ENCODE measurements at regions not wholly inside any gene's neighbourhood (a gene's known extent, or its start where the extent isn't known, plus 50 kb on each side); places are given as distances from the start of the nearest gene placed in this dataset.

GRCh38 chr5:164376843-164377242, 871.4 kb downstream of the MAT2B start:
- peak in 1 of 3 donors; percentile 26 for DNase-seq

GRCh38 chr5:164377746-164378145, 872.3 kb downstream of the MAT2B start:
- no peak for DNase-seq

- no peak for DNase-seq
Observed at GRCh38 chr5:164383662-164384061, 878.2 kb downstream of the MAT2B start.

- no peak for DNase-seq
Observed at GRCh38 chr5:164392531-164392930, 887.1 kb downstream of the MAT2B start.

GRCh38 chr5:164394686-164395194, 889.3 kb downstream of the MAT2B start:
- DNase-seq = no peak

- DNase-seq = no peak
Observed at GRCh38 chr5:164412531-164412930, 907.1 kb downstream of the MAT2B start.

- no peak for DNase-seq
Observed at GRCh38 chr5:164420161-164420560, 914.7 kb downstream of the MAT2B start.

- peak in 1 of 3 donors; percentile 10 for DNase-seq
Observed at GRCh38 chr5:164422400-164422799, 917.0 kb downstream of the MAT2B start.

- peak in 1 of 3 donors; percentile 32 for DNase-seq
Observed at GRCh38 chr5:164431634-164432304, 926.4 kb downstream of the MAT2B start.

- peak in 1 of 3 donors; percentile 63 for DNase-seq
Observed at GRCh38 chr5:164433106-164433870, 927.9 kb downstream of the MAT2B start.

GRCh38 chr5:164435576-164435975, 930.2 kb downstream of the MAT2B start:
- DNase-seq = peak; percentile 35 to 72 (median 42)

- DNase-seq = no peak
Observed at GRCh38 chr5:164439799-164440198, 934.4 kb downstream of the MAT2B start.

- no peak for DNase-seq
Observed at GRCh38 chr5:164449460-164449859, 944.0 kb downstream of the MAT2B start.

- no peak for DNase-seq
Observed at GRCh38 chr5:164466033-164466432, 960.6 kb downstream of the MAT2B start.

GRCh38 chr5:164470312-164470711, 964.9 kb downstream of the MAT2B start:
- DNase-seq = no peak

GRCh38 chr5:164472165-164472564, 966.7 kb downstream of the MAT2B start:
- no peak for DNase-seq

GRCh38 chr5:164475339-164475977, 970.0 kb downstream of the MAT2B start:
- peak; percentile 8 to 42 (median 16) for DNase-seq

- DNase-seq = no peak
Observed at GRCh38 chr5:164481270-164481669, 975.9 kb downstream of the MAT2B start.

- no peak for DNase-seq
Observed at GRCh38 chr5:164482351-164482750, 976.9 kb downstream of the MAT2B start.

GRCh38 chr5:164484948-164485347, 979.5 kb downstream of the MAT2B start:
- DNase-seq = no peak

GRCh38 chr5:164487939-164488338, 982.5 kb downstream of the MAT2B start:
- DNase-seq = no peak

- DNase-seq = peak in 2 of 3 donors; percentile 12 to 67
Observed at GRCh38 chr5:164497311-164498064, 992.1 kb downstream of the MAT2B start.

Data from muscle of back (tissue), 3 donors.